Retinal pigment epithelial cell (primary cell): ENCODE measurements at regions not wholly inside any gene's neighbourhood (a gene's known extent, or its start where the extent isn't known, plus 50 kb on each side); places are given as distances from the start of the nearest gene placed in this dataset.

ENCODE experiments used
- DNase-seq: peaks from one replicate; pipeline ENCODE4 v3.0.0-alpha.2; 2010; ENCODE audit warnings: low read depth
- H3K4me3 ChIP-seq: 2 replicates; pipeline ENCODE4 v1.5.1; 2011; ENCODE audit warnings: mild to moderate bottlenecking, low read length, control low read depth, moderate library complexity
- TF ChIP-seq, protein P1 (sequence below): conservative IDR thresholded peaks from 2 replicates; pipeline ENCODE4 v1.5.1; 2011; ENCODE audit warnings: low read depth, low read length, control low read depth, inconsistent platforms

DNA sequence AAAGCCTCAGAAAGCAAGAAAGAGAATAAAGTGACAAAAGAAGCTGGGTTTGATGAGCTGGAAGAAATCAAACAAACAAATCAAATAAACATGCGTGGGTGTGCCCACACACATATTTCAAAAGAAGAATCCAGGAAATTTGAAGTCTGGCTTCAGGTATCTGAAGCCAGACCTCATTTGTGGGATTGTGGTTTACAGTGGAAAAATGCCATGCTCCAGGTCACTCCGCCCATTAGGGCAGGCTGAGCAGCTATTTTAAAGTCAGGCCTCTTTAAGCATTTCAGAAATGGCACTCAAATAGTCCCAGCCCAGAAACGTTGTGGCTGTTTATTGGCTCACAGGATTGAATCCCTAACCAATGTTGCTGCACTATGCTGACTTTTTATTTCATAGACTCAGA is 226.1 kb upstream of the F9 start:
- no peak overlapping the region for H3K4me3 ChIP-seq
- TF ChIP-seq, protein P1, sequence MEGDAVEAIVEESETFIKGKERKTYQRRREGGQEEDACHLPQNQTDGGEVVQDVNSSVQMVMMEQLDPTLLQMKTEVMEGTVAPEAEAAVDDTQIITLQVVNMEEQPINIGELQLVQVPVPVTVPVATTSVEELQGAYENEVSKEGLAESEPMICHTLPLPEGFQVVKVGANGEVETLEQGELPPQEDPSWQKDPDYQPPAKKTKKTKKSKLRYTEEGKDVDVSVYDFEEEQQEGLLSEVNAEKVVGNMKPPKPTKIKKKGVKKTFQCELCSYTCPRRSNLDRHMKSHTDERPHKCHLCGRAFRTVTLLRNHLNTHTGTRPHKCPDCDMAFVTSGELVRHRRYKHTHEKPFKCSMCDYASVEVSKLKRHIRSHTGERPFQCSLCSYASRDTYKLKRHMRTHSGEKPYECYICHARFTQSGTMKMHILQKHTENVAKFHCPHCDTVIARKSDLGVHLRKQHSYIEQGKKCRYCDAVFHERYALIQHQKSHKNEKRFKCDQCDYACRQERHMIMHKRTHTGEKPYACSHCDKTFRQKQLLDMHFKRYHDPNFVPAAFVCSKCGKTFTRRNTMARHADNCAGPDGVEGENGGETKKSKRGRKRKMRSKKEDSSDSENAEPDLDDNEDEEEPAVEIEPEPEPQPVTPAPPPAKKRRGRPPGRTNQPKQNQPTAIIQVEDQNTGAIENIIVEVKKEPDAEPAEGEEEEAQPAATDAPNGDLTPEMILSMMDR, result no peak
- DNase-seq, result peak; percentile 1

DNA sequence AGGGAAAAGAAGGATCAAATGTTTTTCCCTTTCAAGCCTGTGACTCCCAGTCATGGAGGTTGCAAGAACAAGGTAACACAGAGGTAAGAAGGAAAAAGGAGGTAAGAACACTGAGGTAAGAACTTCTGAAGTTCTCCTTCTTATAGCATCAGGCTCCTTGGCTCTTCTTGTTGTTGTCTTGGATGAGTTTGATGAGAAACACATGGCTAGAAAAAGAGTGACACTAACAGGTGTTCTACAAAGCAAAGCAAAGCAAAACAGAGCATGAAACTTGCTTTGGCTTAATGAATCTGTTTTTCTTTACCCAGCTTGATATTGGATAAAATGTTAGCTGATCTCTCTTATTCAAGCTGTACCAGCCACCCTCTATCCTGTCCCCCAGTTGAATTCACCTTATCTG is 231.2 kb upstream of the F9 start:
- TF ChIP-seq, protein P1, result no peak
- no peak for DNase-seq

DNA sequence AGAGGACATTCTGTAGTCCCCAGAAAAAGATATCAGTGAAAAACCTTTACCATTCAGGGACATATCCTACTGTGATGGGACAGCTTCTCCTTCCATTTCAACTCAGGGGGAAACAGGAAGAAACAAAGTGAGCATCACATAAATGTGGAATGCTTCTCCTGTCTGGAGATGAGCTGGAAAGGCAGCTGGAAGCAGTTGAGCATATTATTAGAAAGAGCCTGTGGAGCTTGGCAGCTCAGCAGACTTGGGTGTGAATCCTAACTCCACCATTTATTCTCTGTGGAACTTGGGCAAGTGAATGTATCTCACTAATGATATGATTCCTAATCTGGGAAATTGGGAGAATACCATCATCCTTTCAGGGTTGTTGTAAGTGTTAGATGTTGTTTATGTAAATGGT is 232.1 kb upstream of the F9 start:
- TF ChIP-seq, protein P1, result no peak
- DNase-seq, result no peak

More for the DNA sequence above, 231.2 kb upstream of the F9 start:
- H3K4me3 ChIP-seq, result no peak overlapping the region

DNA sequence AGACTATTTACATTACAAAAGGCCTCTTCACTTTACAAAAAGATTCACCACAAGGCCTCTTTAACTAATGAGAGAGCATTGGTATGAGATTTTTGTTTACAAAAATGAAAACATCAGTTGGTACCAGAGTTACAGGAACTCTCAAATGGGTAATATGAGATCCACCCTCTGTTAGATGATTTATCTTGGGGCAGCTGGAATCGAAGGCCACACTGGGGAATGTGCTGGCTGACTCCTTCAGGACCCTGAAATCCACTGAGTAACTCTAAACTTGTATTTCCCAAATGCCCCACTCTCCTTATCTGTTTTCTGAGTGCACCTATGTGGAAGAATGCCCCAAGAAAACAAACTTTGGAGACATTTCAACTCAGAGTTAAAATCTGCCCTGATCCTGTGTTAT is 232.9 kb upstream of the F9 start:
- TF ChIP-seq, protein P1, result no peak
- no peak overlapping the region for H3K4me3 ChIP-seq
- DNase-seq, result no peak

More for the DNA sequence above, 232.1 kb upstream of the F9 start:
- no peak overlapping the region for H3K4me3 ChIP-seq

DNA sequence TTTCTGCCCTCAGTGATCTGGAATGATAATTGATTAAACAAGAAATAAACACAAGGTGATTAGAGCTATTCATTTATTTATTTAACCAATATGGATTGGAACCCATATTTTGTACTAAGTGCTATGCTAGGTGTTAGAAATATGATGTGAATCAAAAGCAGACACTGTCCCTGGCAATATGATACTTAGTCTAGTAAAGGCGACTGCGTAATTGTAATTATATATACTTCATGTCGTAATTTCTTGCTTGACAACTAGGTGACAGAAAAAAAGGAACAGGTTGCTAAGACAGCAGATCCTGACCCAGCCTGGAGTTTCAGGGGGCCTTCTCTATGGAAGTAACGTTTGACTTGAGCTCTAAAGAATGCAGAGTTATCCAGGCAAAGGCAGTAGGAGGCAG is 236.5 kb upstream of the F9 start:
- TF ChIP-seq, protein P1, result no peak
- H3K4me3 ChIP-seq, result no peak overlapping the region
- DNase-seq, result no peak

DNA sequence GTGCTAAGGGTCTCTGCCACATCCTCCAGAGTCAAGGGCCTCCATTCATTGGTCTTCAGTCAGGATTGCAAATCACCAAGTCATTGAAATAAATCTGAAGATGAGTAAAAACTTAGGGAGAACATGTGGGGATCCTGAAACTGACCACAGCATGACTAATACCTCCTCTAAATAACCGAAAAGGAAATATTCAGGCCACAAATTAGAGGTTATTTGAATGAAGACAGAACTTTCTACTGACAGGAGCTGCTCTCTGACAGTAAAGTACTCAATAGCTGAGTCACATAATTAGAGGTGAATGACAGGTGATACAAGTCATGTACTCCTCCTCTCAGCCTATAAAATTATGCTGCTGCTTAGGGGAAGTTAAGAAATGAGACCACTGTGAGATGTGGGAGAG is 240.2 kb upstream of the F9 start:
- TF ChIP-seq, protein P1, result no peak
- no peak for DNase-seq
- no peak overlapping the region for H3K4me3 ChIP-seq

DNA sequence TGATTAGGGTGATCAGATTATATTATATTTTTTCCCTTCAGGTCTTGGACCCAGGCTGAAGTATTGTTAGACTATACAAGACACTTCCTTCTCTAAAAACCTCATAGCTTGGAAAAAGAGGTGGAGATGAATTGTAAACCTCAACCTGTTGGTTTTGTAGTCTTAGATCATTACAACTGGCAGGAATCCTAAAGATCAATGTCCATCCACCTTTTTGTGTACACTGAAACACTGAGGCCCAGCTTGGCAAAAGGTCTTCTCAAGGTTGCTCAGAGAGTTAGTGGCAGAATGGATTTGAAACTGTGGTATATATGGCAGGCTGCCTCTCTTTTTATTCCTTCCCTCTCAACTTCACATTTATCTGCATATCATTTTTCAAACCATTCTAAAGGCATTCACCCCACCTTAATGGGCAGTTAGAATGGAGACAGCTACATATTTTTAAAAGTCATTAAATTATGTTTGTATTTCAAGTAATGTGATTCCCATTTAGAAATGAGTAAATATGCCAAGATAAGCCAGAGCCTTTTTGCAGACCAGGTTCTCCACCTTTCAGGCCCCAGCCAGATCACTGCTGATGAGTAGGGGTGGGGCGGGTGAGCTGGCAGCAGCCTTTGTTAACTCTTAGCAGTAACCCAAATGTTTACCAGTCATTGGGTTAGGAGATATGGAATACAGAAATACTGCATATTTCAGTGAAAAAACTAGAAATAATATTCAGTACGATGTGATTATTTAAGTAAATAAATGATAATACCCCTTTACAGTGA is 243.2 kb upstream of the F9 start:
- no peak overlapping the region for H3K4me3 ChIP-seq
- no peak for DNase-seq
- TF ChIP-seq, protein P1, result no peak
